SW480 (cell line): ENCODE measurements at regions not wholly inside any gene's neighbourhood (a gene's known extent, or its start where the extent isn't known, plus 50 kb on each side); places are given as distances from the start of the nearest gene placed in this dataset.

Source experiments
- DNase-seq: peaks from one replicate; pipeline ENCODE4 v3.0.0-alpha.2; 2016; ENCODE audit warnings: low spot score

- DNase-seq: no peak
These were observed 2141.0 kb upstream of the AGA start for GRCh38 chr4:179583221-179583620.

GRCh38 chr4:179584101-179584500 is 2141.9 kb upstream of the AGA start:
- no peak for DNase-seq

- no peak for DNase-seq
These were observed 2143.5 kb upstream of the AGA start for GRCh38 chr4:179585761-179586160.

GRCh38 chr4:179586460-179586859 is 2144.2 kb upstream of the AGA start:
- DNase-seq: no peak

- no peak for DNase-seq
These were observed 2153.6 kb upstream of the AGA start for GRCh38 chr4:179595671-179596410.

GRCh38 chr4:179596621-179597020 is 2154.4 kb upstream of the AGA start:
- DNase-seq: no peak

- no peak for DNase-seq
These were observed 2155.1 kb upstream of the AGA start for GRCh38 chr4:179597301-179597700.

- no peak for DNase-seq
These were observed 2159.4 kb upstream of the AGA start for GRCh38 chr4:179601671-179602070.

- no peak for DNase-seq
These were observed 2163.0 kb upstream of the AGA start for GRCh38 chr4:179605196-179605595.

GRCh38 chr4:179607003-179607402 is 2164.8 kb upstream of the AGA start:
- no peak for DNase-seq

GRCh38 chr4:179615704-179616103 is 2173.5 kb upstream of the AGA start:
- DNase-seq: no peak

- no peak for DNase-seq
These were observed 2176.7 kb upstream of the AGA start for GRCh38 chr4:179618966-179619365.

- no peak for DNase-seq
These were observed 2182.5 kb upstream of the AGA start for GRCh38 chr4:179624768-179625181.

GRCh38 chr4:179625406-179625805 is 2183.2 kb upstream of the AGA start:
- no peak for DNase-seq

- DNase-seq: no peak
These were observed 2184.4 kb upstream of the AGA start for GRCh38 chr4:179626687-179627086.

GRCh38 chr4:179631321-179631720 is 2189.1 kb upstream of the AGA start:
- DNase-seq: no peak

- no peak for DNase-seq
These were observed 2192.6 kb upstream of the AGA start for GRCh38 chr4:179634862-179635261.

- no peak for DNase-seq
These were observed 2220.3 kb upstream of the AGA start for GRCh38 chr4:179662522-179662921.

GRCh38 chr4:179663641-179664429 is 2221.6 kb upstream of the AGA start:
- DNase-seq: no peak

- DNase-seq: no peak
These were observed 2222.3 kb upstream of the AGA start for GRCh38 chr4:179664430-179665027.

GRCh38 chr4:179666226-179666625 is 2224.0 kb upstream of the AGA start:
- no peak for DNase-seq

GRCh38 chr4:179671609-179672008 is 2229.4 kb upstream of the AGA start:
- DNase-seq: no peak
